Epithelial cell of prostate (primary cell): ENCODE measurements at regions not wholly inside any gene's neighbourhood (a gene's known extent, or its start where the extent isn't known, plus 50 kb on each side); places are given as distances from the start of the nearest gene placed in this dataset.

Experiments used
- DNase-seq: peaks from one replicate; pipeline ENCODE4 v3.0.0-alpha.2; 2011; ENCODE audit warnings: low read depth, low spot score
- H3K27ac ChIP-seq: fragments of 450-650 bp; 2 replicates; pipeline ENCODE4 v1.5.1; 2017; ENCODE audit warnings: mild to moderate bottlenecking

DNA sequence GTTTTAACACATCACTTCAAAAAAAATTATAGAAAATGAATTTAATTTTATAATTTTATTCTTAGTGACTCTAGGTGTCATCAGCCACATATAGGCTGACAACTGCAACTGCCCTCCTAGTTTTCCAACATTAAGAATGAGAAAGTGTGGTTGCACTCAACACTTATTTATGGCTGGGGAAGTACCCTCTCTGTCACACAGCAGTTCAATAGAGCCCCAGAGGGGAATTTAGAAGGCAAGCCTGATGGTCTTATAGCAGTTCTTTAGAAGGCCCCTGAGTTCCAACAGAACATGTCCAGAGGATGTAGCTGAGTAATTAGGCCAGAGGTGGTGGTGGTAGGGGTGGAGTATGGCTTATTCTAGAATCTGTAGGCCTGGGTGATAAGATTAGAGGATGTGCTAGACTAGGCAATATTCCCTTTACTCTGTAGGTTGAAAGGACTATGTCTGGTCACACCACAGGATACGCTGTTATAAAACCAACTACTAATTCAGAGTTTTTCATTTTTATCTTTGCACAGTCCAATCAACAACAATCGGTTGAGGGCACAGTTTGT is 226.5 kb upstream of the CITED2 start:
- no peak for DNase-seq
- H3K27ac ChIP-seq: no peak overlapping the region

DNA sequence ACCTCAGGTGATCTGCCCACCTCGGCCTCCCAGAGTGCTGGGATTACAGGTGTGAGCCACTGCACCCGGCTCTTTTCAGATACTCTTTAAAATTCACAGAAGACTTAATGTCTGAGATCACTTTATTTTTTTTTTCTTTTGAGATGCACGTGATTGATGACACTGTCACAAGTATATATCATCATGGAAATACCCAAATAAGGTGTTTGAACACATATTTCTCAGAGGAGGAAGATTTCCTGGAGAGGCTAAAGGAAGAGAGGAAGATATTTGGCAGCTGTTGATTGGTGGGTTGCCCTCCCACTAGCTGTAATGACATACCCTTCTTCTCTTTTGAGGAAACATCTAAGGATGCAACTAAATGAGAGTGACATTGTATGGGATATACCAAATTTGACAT is 225.9 kb upstream of the CITED2 start:
- no peak for DNase-seq
- H3K27ac ChIP-seq: no peak overlapping the region

GRCh38 chr6:139597771-139598755 is 223.6 kb upstream of the CITED2 start:
- no peak for DNase-seq
- H3K27ac ChIP-seq: peak overlapping the region; percentile 49

GRCh38 chr6:139597087-139597763 is 222.8 kb upstream of the CITED2 start:
- DNase-seq: no peak
- peak overlapping the region; percentile 49 for H3K27ac ChIP-seq

GRCh38 chr6:139595183-139595582 is 220.7 kb upstream of the CITED2 start:
- no peak for DNase-seq
- H3K27ac ChIP-seq: no peak overlapping the region

GRCh38 chr6:139594333-139594965 is 220.0 kb upstream of the CITED2 start:
- no peak overlapping the region for H3K27ac ChIP-seq
- DNase-seq: no peak

- DNase-seq: no peak
- no peak overlapping the region for H3K27ac ChIP-seq
These were observed 218.6 kb upstream of the CITED2 start for GRCh38 chr6:139593081-139593480.

GRCh38 chr6:139592011-139592410 is 217.6 kb upstream of the CITED2 start:
- no peak overlapping the region for H3K27ac ChIP-seq
- no peak for DNase-seq

- H3K27ac ChIP-seq: no peak overlapping the region
- DNase-seq: no peak
These were observed 216.8 kb upstream of the CITED2 start for GRCh38 chr6:139591075-139591865.

GRCh38 chr6:139590206-139590605 is 215.8 kb upstream of the CITED2 start:
- no peak overlapping the region for H3K27ac ChIP-seq
- DNase-seq: no peak

DNA sequence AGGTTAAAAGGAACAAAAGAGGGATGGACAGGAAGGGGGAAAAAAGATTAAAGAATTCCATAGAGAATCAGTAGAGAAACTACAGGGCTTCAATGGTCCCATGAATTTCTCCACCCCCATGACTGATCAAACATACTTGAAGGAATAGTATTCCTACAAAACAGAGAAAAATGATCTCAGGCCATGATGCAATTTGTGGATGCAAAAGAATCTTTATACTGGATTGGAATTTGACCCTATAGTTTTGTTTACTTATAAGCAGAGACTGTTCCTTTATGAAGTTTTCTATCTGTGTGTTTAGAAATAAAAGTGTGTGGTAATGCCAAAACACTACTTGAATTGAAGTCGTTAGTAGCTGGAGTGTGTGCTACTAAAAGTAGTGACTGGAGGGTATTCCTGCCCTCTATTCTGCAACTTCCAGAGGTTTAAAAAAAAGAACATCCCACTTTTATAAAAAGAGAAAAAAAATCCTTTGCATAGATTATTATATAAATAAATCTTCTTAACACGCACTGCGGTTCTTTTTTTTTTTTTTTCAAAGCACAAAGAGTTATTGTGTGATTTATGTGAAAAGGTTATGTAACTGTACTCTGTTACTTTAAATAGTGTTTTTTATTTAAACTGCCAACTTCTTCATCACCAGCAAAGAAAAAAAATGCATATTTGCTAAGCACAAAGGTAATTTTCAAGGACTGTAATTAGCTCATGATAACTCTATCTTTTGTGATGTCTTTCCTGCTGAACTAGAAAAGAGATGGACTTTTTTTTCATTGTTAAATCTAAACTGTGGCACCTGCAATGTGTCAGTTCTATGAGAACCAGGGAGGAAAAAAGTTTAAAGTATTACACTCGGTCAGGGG is 214.5 kb upstream of the CITED2 start:
- peak overlapping the region; percentile 0 for H3K27ac ChIP-seq
- DNase-seq: no peak

DNA sequence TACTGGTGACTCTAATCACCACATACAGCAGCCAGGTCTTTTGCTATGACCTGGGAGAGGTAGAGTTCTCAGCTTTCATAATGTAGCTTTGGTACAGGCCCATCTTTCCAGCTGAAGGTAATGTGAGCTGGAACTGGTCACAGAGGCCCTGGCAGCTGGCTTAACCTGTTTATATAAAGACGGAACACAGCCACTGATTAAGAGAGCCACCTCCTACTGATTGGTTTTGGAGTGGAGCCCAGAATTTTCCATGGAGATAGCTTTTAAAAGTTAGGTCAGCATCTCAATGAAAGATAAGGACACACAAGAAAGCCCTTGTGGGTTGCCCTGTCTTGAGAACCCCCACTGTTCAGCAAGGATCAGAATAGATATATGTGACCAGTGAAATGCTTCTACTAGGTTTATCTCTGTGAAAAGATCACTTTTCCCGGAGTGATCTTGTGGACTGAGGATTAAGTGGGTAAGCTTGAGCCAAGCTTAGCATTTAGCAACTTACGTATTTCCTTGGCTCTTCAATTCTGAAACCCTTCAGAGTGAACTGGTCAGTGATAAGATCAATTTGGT is 213.7 kb upstream of the CITED2 start:
- no peak for DNase-seq
- H3K27ac ChIP-seq: peak overlapping the region; percentile 0

DNA sequence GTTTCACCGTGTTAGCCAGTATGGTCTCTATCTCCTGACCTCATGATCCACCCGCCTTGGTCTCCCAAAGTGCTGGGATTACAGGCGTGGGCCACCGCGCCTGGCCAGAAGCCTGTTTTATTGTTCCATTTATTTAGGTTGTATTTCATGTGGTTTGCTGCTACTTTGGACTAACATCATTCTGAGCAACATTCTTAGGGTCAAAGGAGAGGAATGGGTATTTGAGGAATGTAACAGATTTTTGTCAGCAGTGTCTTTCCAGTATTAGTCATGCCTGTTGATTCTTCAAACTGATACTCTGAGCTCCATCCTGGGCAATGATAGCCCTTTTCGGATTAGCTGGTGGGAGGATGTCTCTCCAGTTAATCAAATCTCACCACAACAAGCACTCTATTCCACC is 213.0 kb upstream of the CITED2 start:
- no peak for DNase-seq
- H3K27ac ChIP-seq: peak overlapping the region; percentile 0

DNA sequence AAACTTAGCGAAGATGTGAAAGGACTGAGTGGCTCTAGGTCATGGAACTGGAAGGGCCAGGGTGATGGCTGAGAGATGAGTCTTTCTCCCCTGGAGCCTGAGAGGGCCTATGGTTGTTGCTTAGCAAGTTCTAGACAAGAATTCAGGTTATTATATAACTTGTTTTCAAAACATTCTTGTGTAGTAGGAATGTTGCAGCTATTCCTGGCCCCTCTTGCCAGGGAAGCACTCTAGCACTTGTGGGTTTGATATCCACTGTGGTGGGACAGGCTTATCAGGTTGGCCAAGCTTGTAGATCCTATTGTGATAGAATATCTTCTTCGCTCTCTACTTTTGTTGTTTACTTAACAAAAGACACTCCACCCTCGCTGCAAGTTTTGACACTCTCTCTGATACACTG is 211.8 kb upstream of the CITED2 start:
- no peak for DNase-seq
- H3K27ac ChIP-seq: no peak overlapping the region

- H3K27ac ChIP-seq: no peak overlapping the region
- no peak for DNase-seq
These were observed 210.2 kb upstream of the CITED2 start for GRCh38 chr6:139584599-139584998.

- DNase-seq: no peak
- peak overlapping the region; percentile 2 for H3K27ac ChIP-seq
These were observed 209.0 kb upstream of the CITED2 start for GRCh38 chr6:139583420-139583819.

DNA sequence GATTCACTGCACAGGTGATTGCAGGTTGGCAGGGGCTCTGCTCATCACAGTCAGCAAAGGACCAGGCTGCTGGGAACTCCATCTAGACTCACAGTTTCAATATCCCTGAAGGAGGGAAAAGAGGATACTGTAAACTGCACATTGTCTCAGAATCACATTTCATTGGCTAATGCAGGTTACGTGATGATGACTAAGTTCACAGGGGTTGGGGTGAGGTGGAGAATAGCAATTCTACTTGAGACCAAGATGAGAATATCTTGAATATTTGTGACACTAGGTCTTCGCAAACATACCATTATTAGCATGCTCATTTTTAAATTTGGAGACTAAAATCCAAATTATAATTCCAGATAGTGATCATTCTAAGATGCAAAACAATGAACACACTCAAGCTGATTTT is 208.5 kb upstream of the CITED2 start:
- peak overlapping the region; percentile 2 for H3K27ac ChIP-seq
- no peak for DNase-seq

GRCh38 chr6:139581485-139581865 is 207.0 kb upstream of the CITED2 start:
- H3K27ac ChIP-seq: no peak overlapping the region

More at GRCh38 chr6:139581485-139581865, 207.0 kb upstream of the CITED2 start:
- DNase-seq: no peak
